ENCODE measurements at regions not wholly inside any gene's neighbourhood (a gene's known extent, or its start where the extent isn't known, plus 50 kb on each side); places are given as distances from the start of the nearest gene placed in this dataset.

GRCh38 chr11:69414773-69415187 lies 66.7 kb upstream of the LINC01488 start:
- TF ChIP-seq MXI1 (IDR thresholded peaks at IDR 0.05; ENCODE audit: borderline replicate concordance, low read depth, low read length) (no peak), SMC3 (IDR thresholded peaks at IDR 0.05; ENCODE audit: low read depth, low read length) (no peak), CTCF (conservative IDR thresholded peaks at IDR 0.05; ENCODE audit: low read depth, low read length) (no peak), USF2 (IDR thresholded peaks at IDR 0.05; ENCODE audit: low read depth, low read length) (no peak), POLR2A (IDR thresholded peaks at IDR 0.05; ENCODE audit: low read depth, low read length) (no peak), CEBPB (IDR thresholded peaks at IDR 0.05; ENCODE audit: low read depth, low read length) (no peak), BHLHE40 (IDR thresholded peaks at IDR 0.05; ENCODE audit: low read depth, low read length) (no peak), RCOR1 (IDR thresholded peaks at IDR 0.05; ENCODE audit: insufficient replicate concordance, low read length) (no peak), RAD21 (IDR thresholded peaks at IDR 0.05; ENCODE audit: low read length) (no peak), NFE2L2 (IDR thresholded peaks at IDR 0.05; ENCODE audit: low read depth, low read length) (no peak), ELK1 (IDR thresholded peaks at IDR 0.05; ENCODE audit: borderline replicate concordance, low read depth, low read length) (no peak), MAZ (IDR thresholded peaks at IDR 0.05; ENCODE audit: borderline replicate concordance, low read depth, low read length) (no peak), RFX5 (IDR thresholded peaks at IDR 0.05; ENCODE audit: low read depth, low read length) (no peak)

Data from IMR-90 (cell line).